Testis (tissue), 2 donors: ENCODE measurements at regions not wholly inside any gene's neighbourhood (a gene's known extent, or its start where the extent isn't known, plus 50 kb on each side); places are given as distances from the start of the nearest gene placed in this dataset.

ENCODE experiments used
- CTCF ChIP-seq, 3 experiments: fragments of 450-650 bp in 2 of 3; fragments of 200-600 bp in 1 of 3; sonication (generic) in 1 of 3; IDR thresholded peaks; one replicate each; pipeline ENCODE4 v1.5.1; 2016 to 2019; ENCODE audit warnings: antibody characterized with exemption in 3 of 3, mild to moderate bottlenecking in 2 of 3, moderate library complexity in 1 of 3
- POLR2A ChIP-seq: fragments of 450-650 bp; IDR thresholded peaks from one replicate; pipeline ENCODE4 v1.6.1; 2017; ENCODE audit warnings: antibody characterized with exemption, mild to moderate bottlenecking, moderate library complexity

- TF ChIP-seq CTCF (IDR thresholded peaks at IDR 0.05) = no peak
- TF ChIP-seq POLR2A = no peak
Observed at GRCh38 chrY:7458301-7459078, 546.9 kb upstream of the AMELY start.
